ENCODE measurements at regions not wholly inside any gene's neighbourhood (a gene's known extent, or its start where the extent isn't known, plus 50 kb on each side); places are given as distances from the start of the nearest gene placed in this dataset.

- ATAC-seq (peak in 2 of 4 donors; percentile 40 to 71), DNase-seq (no peak)
- intact Hi-C loops (cut with DNase I): no loop called here
- TF ChIP-seq POLR2A (IDR thresholded peaks at IDR 0.05) (no peak), CTCF (IDR thresholded peaks at IDR 0.05) (no peak)
- H3K4me1 ChIP-seq: no peaks in the 10 kb centered on the region
- H3K4me3 ChIP-seq: no peak overlapping the region
- H3K27ac ChIP-seq: no peak overlapping the region
- no peaks in the 10 kb centered on the region for H3K36me3 ChIP-seq
- H3K9me3 ChIP-seq: no peaks in the 10 kb centered on the region
- H3K27me3 ChIP-seq: no peaks in the 10 kb centered on the region
- 8% methylated on average over 5 of the region's 5 CpGs for WGBS (ENCODE audit: insufficient coverage, low coverage, low lambda C conversion rate, missing lambda C conversion rate)
These were observed 655.9 kb downstream of the DSC3 start for GRCh38 chr18:30386624-30387023.

- Histone ChIP-seq H3K9me3 (no peaks in the 10 kb centered on the region), H3K36me3 (no peaks in the 10 kb centered on the region), H3K4me3 (no peak overlapping the region), H3K27ac (no peak overlapping the region), H3K4me1 (no peaks in the 10 kb centered on the region), H3K27me3 (no peaks in the 10 kb centered on the region)
- no peak for DNase-seq
- WGBS (ENCODE audit: insufficient coverage, low coverage, low lambda C conversion rate, missing lambda C conversion rate): 7% methylated on average over 1 of the region's 1 CpG
- no peak for ATAC-seq
- intact Hi-C loops (cut with DNase I): no loop called here
- no peak for TF ChIP-seq CTCF (IDR thresholded peaks at IDR 0.05)
These were observed 656.9 kb downstream of the DSC3 start for GRCh38 chr18:30385684-30386083.

- no peaks in the 10 kb centered on the region for H3K27me3 ChIP-seq
- H3K36me3 ChIP-seq: no peaks in the 10 kb centered on the region
- ATAC-seq (no peak), DNase-seq (no peak)
- 64% methylated on average over 2 of the region's 2 CpGs for WGBS (ENCODE audit: insufficient coverage, low coverage, low lambda C conversion rate, missing lambda C conversion rate)
- no peaks in the 10 kb centered on the region for H3K4me1 ChIP-seq
- intact Hi-C loops (cut with DNase I): no loop called here
- H3K27ac ChIP-seq: no peak overlapping the region
- no peak for TF ChIP-seq CTCF (IDR thresholded peaks at IDR 0.05)
- TF ChIP-seq POLR2A (IDR thresholded peaks at IDR 0.05): no peak
- H3K9me3 ChIP-seq: no peaks in the 10 kb centered on the region
- H3K4me3 ChIP-seq: no peak overlapping the region
These were observed 660.7 kb downstream of the DSC3 start for GRCh38 chr18:30381826-30382225.

DNA sequence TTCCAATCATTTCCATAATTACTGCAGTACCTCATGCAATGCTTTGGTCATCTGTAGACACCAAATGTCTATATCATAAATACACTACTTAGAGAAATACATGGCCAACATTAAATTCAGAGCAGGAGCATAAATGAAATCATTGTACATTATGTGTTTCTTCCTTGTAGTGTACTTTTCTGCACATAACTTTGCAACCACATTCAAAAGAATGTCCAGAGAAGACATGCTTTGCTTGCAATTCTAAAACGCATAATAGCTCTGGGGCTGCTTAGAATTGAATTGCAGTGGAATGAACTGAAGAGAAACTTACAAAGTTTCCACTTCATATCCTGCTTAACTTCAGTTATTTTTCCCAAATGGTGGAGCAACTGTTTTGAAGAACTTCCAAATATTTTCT, 664.4 kb downstream of the DSC3 start:
- 0% methylated on average over 1 of the region's 1 CpG for WGBS (ENCODE audit: insufficient coverage, low coverage, low lambda C conversion rate, missing lambda C conversion rate)
- Histone ChIP-seq H3K27me3 (no peaks in the 10 kb centered on the region), H3K27ac (no peak overlapping the region), H3K36me3 (no peaks in the 10 kb centered on the region), H3K4me1 (no peaks in the 10 kb centered on the region), H3K4me3 (no peak overlapping the region), H3K9me3 (no peaks in the 10 kb centered on the region)
- intact Hi-C loops (cut with DNase I): no loop called here
- no peak for DNase-seq
- no peak for TF ChIP-seq POLR2A (IDR thresholded peaks at IDR 0.05)
- ATAC-seq: no peak

DNA sequence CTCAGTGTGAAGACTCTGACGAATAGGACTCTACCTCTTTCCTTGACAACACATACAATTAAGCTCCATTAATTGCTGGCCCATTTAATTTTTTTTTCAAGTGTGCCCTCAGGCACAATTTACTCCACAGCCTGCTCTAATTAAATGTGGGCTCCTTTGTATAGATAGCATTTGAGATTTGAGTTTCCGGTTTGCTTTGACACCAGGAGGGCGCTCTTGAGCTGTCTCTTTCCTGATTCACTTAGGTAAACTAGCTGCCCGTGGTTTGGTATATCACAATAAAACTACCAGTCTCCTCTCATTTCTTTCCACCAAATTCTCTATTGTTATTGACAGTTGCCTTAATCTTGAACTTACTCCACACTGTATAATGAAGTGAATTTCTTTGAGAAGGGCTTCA, 666.0 kb downstream of the DSC3 start:
- 37% methylated on average over 4 of the region's 4 CpGs for WGBS (ENCODE audit: insufficient coverage, low coverage, low lambda C conversion rate, missing lambda C conversion rate)
- DNase-seq (no peak), ATAC-seq (no peak)
- no peaks in the 10 kb centered on the region for H3K4me1 ChIP-seq
- no peaks in the 10 kb centered on the region for H3K36me3 ChIP-seq
- no peaks in the 10 kb centered on the region for H3K9me3 ChIP-seq
- no peak overlapping the region for H3K4me3 ChIP-seq
- TF ChIP-seq CTCF (IDR thresholded peaks at IDR 0.05) (no peak), POLR2A (IDR thresholded peaks at IDR 0.05) (no peak)
- no peak overlapping the region for H3K27ac ChIP-seq
- intact Hi-C loops (cut with DNase I): no loop called here
- H3K27me3 ChIP-seq: no peaks in the 10 kb centered on the region
